ENCODE measurements at regions not wholly inside any gene's neighbourhood (a gene's known extent, or its start where the extent isn't known, plus 50 kb on each side); places are given as distances from the start of the nearest gene placed in this dataset.
"Not testable (repeated sequence)": the region's sequence is repeated elsewhere in the genome, so short reads cannot be mapped to it uniquely, and the experiment has no call there.

DNA sequence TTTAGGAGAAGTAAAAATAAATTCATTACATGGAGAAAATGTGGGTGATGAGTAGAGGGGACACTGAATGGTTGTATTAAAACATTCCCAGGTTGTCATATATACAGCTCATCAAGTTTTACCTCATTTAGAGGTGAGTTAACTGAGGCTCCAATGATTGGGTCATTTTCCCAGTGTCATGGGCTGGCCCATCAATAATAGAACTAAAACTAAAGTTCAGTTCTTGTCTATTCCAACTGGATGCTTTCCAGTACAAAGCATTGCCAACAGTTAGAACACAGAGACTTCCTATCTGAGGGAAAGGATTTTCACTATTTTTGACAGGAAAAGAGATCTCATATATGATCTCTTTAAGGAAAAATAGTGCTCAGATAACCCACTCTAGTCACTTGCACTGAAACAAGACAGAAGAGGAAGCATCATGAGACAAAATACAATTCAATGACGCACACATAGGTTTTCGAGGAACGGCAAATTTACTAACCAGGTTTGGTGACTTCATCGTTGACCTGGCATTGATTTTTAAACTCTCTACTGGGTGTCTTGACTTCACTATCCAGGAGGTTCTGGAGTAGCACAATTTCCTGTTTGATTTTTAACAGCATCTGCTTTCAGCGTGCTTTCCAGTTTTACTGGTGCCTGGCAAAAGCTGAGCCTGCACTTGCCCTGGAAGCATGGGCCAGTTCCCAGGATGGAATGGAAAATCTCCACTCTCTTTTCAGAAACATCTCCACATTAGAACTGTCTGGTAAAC is 195.5 kb upstream of the FBXL4 start:
- no peak overlapping the region for H2AFZ ChIP-seq (ENCODE audit: low read length)
- H3K27me3 ChIP-seq (ENCODE audit: insufficient read depth, low read length) = no peaks in the 10 kb centered on the region
- no peak overlapping the region for H3K27ac ChIP-seq (ENCODE audit: low read depth, low read length, poor library complexity, severe bottlenecking)
- H3K9me3 ChIP-seq (ENCODE audit: low read length) = no peaks in the 10 kb centered on the region
- no peaks in the 10 kb centered on the region for H3K9me2 ChIP-seq (ENCODE audit: low read depth, low read length)
- no peaks in the 10 kb centered on the region for H3K36me3 ChIP-seq (ENCODE audit: insufficient read depth, low read length)
- no peaks in the 10 kb centered on the region for H3K4me1 ChIP-seq (ENCODE audit: insufficient read depth, low read length, severe bottlenecking)
- H3K9ac ChIP-seq (ENCODE audit: low read length) = no peak overlapping the region
- H3K79me2 ChIP-seq (ENCODE audit: insufficient read depth, low read length) = no peaks in the 10 kb centered on the region
- no peak for TF ChIP-seq EZH2 (IDR thresholded peaks at IDR 0.05; ENCODE audit: borderline replicate concordance, low read length)
- TF ChIP-seq, protein P1, sequence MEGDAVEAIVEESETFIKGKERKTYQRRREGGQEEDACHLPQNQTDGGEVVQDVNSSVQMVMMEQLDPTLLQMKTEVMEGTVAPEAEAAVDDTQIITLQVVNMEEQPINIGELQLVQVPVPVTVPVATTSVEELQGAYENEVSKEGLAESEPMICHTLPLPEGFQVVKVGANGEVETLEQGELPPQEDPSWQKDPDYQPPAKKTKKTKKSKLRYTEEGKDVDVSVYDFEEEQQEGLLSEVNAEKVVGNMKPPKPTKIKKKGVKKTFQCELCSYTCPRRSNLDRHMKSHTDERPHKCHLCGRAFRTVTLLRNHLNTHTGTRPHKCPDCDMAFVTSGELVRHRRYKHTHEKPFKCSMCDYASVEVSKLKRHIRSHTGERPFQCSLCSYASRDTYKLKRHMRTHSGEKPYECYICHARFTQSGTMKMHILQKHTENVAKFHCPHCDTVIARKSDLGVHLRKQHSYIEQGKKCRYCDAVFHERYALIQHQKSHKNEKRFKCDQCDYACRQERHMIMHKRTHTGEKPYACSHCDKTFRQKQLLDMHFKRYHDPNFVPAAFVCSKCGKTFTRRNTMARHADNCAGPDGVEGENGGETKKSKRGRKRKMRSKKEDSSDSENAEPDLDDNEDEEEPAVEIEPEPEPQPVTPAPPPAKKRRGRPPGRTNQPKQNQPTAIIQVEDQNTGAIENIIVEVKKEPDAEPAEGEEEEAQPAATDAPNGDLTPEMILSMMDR (IDR thresholded peaks at IDR 0.05; ENCODE audit: low read length) = no peak
- no peaks in the 10 kb centered on the region for H3F3A ChIP-seq (ENCODE audit: insufficient read depth, low read length)
- no peak overlapping the region for H3K4me3 ChIP-seq (ENCODE audit: low read depth, low read length, poor library complexity, severe bottlenecking)
- H4K20me1 ChIP-seq (ENCODE audit: insufficient read depth, low read length) = no peaks in the 10 kb centered on the region
- H3K4me2 ChIP-seq (ENCODE audit: low read length) = no peak overlapping the region

- not testable (repeated sequence) for H2AFZ ChIP-seq (ENCODE audit: low read length); H3K9me3 ChIP-seq (ENCODE audit: low read length); H3F3A ChIP-seq (ENCODE audit: insufficient read depth, low read length); H3K27me3 ChIP-seq (ENCODE audit: insufficient read depth, low read length); H3K9ac ChIP-seq (ENCODE audit: low read length); H3K9me2 ChIP-seq (ENCODE audit: low read depth, low read length); H3K36me3 ChIP-seq (ENCODE audit: insufficient read depth, low read length); H3K4me1 ChIP-seq (ENCODE audit: insufficient read depth, low read length, severe bottlenecking); H3K27ac ChIP-seq (ENCODE audit: low read depth, low read length, poor library complexity, severe bottlenecking); H3K4me2 ChIP-seq (ENCODE audit: low read length); H3K79me2 ChIP-seq (ENCODE audit: insufficient read depth, low read length); H3K4me3 ChIP-seq (ENCODE audit: low read depth, low read length, poor library complexity, severe bottlenecking); H4K20me1 ChIP-seq (ENCODE audit: insufficient read depth, low read length)
Measured at GRCh38 chr6:99141906-99142305, 194.2 kb upstream of the FBXL4 start.

DNA sequence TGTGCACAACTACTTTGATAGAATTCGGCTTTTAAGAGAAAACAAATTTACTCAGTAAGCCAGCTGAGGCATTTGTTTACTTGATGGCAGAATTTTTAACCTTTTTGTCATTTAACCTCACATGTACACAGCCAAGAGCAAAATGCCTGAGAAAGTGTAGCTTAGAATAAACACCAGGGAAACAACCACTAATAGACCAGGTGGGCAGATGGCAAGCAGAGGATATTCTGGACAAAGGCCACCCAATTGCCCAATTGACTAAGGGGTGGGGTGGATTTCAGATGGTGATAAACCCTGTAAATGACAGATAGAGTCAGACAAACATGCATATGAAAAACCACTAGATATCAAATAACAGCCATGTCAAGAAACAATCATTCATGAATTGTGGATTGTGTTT is 190.7 kb upstream of the FBXL4 start:
- Histone ChIP-seq H3F3A (ENCODE audit: insufficient read depth, low read length) (no peaks in the 10 kb centered on the region; the same call in 1 of the 2 replicates), H4K20me1 (ENCODE audit: insufficient read depth, low read length) (no peaks in the 10 kb centered on the region)
- TF ChIP-seq, protein P1 (IDR thresholded peaks at IDR 0.05; ENCODE audit: low read length) = no peak
- no peak for TF ChIP-seq EZH2 (IDR thresholded peaks at IDR 0.05; ENCODE audit: borderline replicate concordance, low read length)

GRCh38 chr6:99137314-99137713 is 189.6 kb upstream of the FBXL4 start:
- H3K4me3 ChIP-seq (ENCODE audit: low read depth, low read length, poor library complexity, severe bottlenecking) = no peak overlapping the region
- H3K27me3 ChIP-seq (ENCODE audit: insufficient read depth, low read length) = no peaks in the 10 kb centered on the region
- no peak overlapping the region for H2AFZ ChIP-seq (ENCODE audit: low read length)
- no peaks in the 10 kb centered on the region for H3K36me3 ChIP-seq (ENCODE audit: insufficient read depth, low read length)
- no peaks in the 10 kb centered on the region for H3K9me2 ChIP-seq (ENCODE audit: low read depth, low read length)
- no peaks in the 10 kb centered on the region for H4K20me1 ChIP-seq (ENCODE audit: insufficient read depth, low read length)
- H3K4me1 ChIP-seq (ENCODE audit: insufficient read depth, low read length, severe bottlenecking) = no peaks in the 10 kb centered on the region
- H3K9ac ChIP-seq (ENCODE audit: low read length) = no peak overlapping the region
- H3K79me2 ChIP-seq (ENCODE audit: insufficient read depth, low read length) = no peaks in the 10 kb centered on the region
- no peaks in the 10 kb centered on the region; the same call in 1 of the 2 replicates for H3F3A ChIP-seq (ENCODE audit: insufficient read depth, low read length)
- no peak overlapping the region for H3K27ac ChIP-seq (ENCODE audit: low read depth, low read length, poor library complexity, severe bottlenecking)
- TF ChIP-seq, protein P1 (IDR thresholded peaks at IDR 0.05; ENCODE audit: low read length) = no peak
- no peaks in the 10 kb centered on the region for H3K9me3 ChIP-seq (ENCODE audit: low read length)
- no peak overlapping the region for H3K4me2 ChIP-seq (ENCODE audit: low read length)

More for the DNA sequence above, 190.7 kb upstream of the FBXL4 start:
- Histone ChIP-seq H3K4me1 (ENCODE audit: insufficient read depth, low read length, severe bottlenecking) (no peaks in the 10 kb centered on the region), H3K4me2 (ENCODE audit: low read length) (no peak overlapping the region), H3K27me3 (ENCODE audit: insufficient read depth, low read length) (no peaks in the 10 kb centered on the region), H3K4me3 (ENCODE audit: low read depth, low read length, poor library complexity, severe bottlenecking) (no peak overlapping the region), H2AFZ (ENCODE audit: low read length) (no peak overlapping the region), H3K79me2 (ENCODE audit: insufficient read depth, low read length) (no peaks in the 10 kb centered on the region), H3K9me2 (ENCODE audit: low read depth, low read length) (no peaks in the 10 kb centered on the region), H3K36me3 (ENCODE audit: insufficient read depth, low read length) (no peaks in the 10 kb centered on the region), H3K9me3 (ENCODE audit: low read length) (no peaks in the 10 kb centered on the region), H3K9ac (ENCODE audit: low read length) (no peak overlapping the region), H3K27ac (ENCODE audit: low read depth, low read length, poor library complexity, severe bottlenecking) (no peak overlapping the region)

Measured in OCI-LY1 (cell line).